Gastrocnemius medialis (tissue), 4 donors: ENCODE measurements at regions not wholly inside any gene's neighbourhood (a gene's known extent, or its start where the extent isn't known, plus 50 kb on each side); places are given as distances from the start of the nearest gene placed in this dataset.

Experiments used
- ATAC-seq, 2 donors: fragments of 150-250 bp; one replicate each; pipeline ENCODE4 v1.9.1; 2016
- DNase-seq, 2 donors: peaks; one replicate each; pipeline ENCODE4 v3.0.0-alpha.2; 2019
- H3K27ac ChIP-seq, 4 donors: fragments of 200-600 bp; sonication (generic); 1 replicate in 1 of 4; 2 replicates in 3 of 4; pipeline ENCODE4 v1.5.1; 2016 to 2018; ENCODE audit warnings: mild to moderate bottlenecking in 2 of 4, moderate library complexity in 1 of 4
- H3K27me3 ChIP-seq, 3 donors: fragments of 200-600 bp; sonication (generic) in 2 of 3; 1 replicate in 1 of 3; 2 replicates in 2 of 3; pipeline versions ENCODE4 v1.5.1 to v1.6.0; 2016 to 2019; ENCODE audit warnings: mild to moderate bottlenecking in 1 of 3, moderate library complexity in 1 of 3
- H3K36me3 ChIP-seq, 2 donors: fragments of 200-600 bp; sonication (generic) in 1 of 2; one replicate each; pipeline ENCODE4 v1.5.1; 2017 to 2018
- H3K4me1 ChIP-seq, 2 donors: fragments of 200-600 bp; sonication (generic) in 1 of 2; one replicate each; pipeline ENCODE4 v1.5.1; 2016 to 2017; ENCODE audit warnings: mild to moderate bottlenecking in 2 of 2
- H3K4me3 ChIP-seq, 4 donors: fragments of 200-600 bp; sonication (generic) in 3 of 4; 1 replicate in 1 of 4; 2 replicates in 3 of 4; pipeline ENCODE4 v1.5.1; 2016 to 2019; ENCODE audit warnings: mild to moderate bottlenecking in 2 of 4
- H3K9me3 ChIP-seq, 3 donors: fragments of 200-600 bp; sonication (generic) in 2 of 3; 1 replicate in 1 of 3; 2 replicates in 2 of 3; pipeline ENCODE4 v1.5.1; 2016 to 2019
- CTCF ChIP-seq, 5 experiments: fragments of 450-650 bp in 3 of 5; fragments of 200-600 bp in 2 of 5; sonication (generic) in 2 of 5; IDR thresholded peaks in 4 of 5; conservative IDR thresholded peaks in 1 of 5; 1 replicate in 4 of 5; 2 replicates in 1 of 5; pipeline ENCODE4 v1.5.1; 2016 to 2019; ENCODE audit warnings: antibody characterized with exemption in 5 of 5, mild to moderate bottlenecking in 3 of 5, moderate library complexity in 3 of 5
- POLR2A ChIP-seq, 2 donors: fragments of 450-650 bp; IDR thresholded peaks; one replicate each; pipeline ENCODE4 v1.6.1; 2017; ENCODE audit warnings: antibody characterized with exemption in 2 of 2, mild to moderate bottlenecking in 2 of 2, moderate library complexity in 2 of 2
- in situ Hi-C, 4 donors: fragments of 200-750 bp; cut with MboI; loops; one replicate each; pipeline versions ENCODE4 v1.15.0 to v1.8.0; 2017; ENCODE audit warnings: low sequenced_read_pairs in 4 of 4
- intact Hi-C: fragments of 100-400 bp; cut with DNase I; formaldehyde crosslinking; loops from one replicate; pipeline ENCODE4 v1.15.1; 2023; ENCODE audit warnings: low total_unique reads

- no peak overlapping the region for H3K4me3 ChIP-seq
- H3K27ac ChIP-seq: no peak overlapping the region
- ATAC-seq: no peak
- no peaks in the 10 kb centered on the region for H3K4me1 ChIP-seq
- H3K9me3 ChIP-seq: no peaks in the 10 kb centered on the region
- in situ Hi-C loops (no loop called here), intact Hi-C loops (no loop called here)
- TF ChIP-seq POLR2A (IDR thresholded peaks at IDR 0.05) (no peak), CTCF (IDR thresholded peaks at IDR 0.05 in 4 of 5, conservative IDR thresholded peaks at IDR 0.05 in 1 of 5) (no peak)
- H3K36me3 ChIP-seq: no peaks in the 10 kb centered on the region
- peaks cover 0 to 6% (median 3%) of the 10 kb centered on the region in 3 donors for H3K27me3 ChIP-seq
- no peak for DNase-seq
Measured at GRCh38 chr22:47389201-47389600, 626.8 kb downstream of the TBC1D22A start.

- DNase-seq (no peak), ATAC-seq (no peak)
- Histone ChIP-seq H3K4me1 (no peaks in the 10 kb centered on the region), H3K9me3 (no peaks in the 10 kb centered on the region), H3K27ac (no peak overlapping the region), H3K27me3 (peaks cover 0 to 6% (median 3%) of the 10 kb centered on the region in 3 donors), H3K4me3 (no peak overlapping the region), H3K36me3 (no peaks in the 10 kb centered on the region)
- TF ChIP-seq CTCF (IDR thresholded peaks at IDR 0.05 in 4 of 5, conservative IDR thresholded peaks at IDR 0.05 in 1 of 5) (no peak), POLR2A (IDR thresholded peaks at IDR 0.05) (no peak)
- in situ Hi-C loops (no loop called here), intact Hi-C loops (no loop called here)
Measured at GRCh38 chr22:47388778-47389177, 626.3 kb downstream of the TBC1D22A start.

- Histone ChIP-seq H3K27ac (no peak overlapping the region), H3K4me1 (no peaks in the 10 kb centered on the region), H3K9me3 (no peaks in the 10 kb centered on the region), H3K36me3 (no peaks in the 10 kb centered on the region), H3K27me3 (peaks cover 0 to 6% (median 3%) of the 10 kb centered on the region in 3 donors), H3K4me3 (no peak overlapping the region)
- intact Hi-C loops (no loop called here), in situ Hi-C loops (no loop called here)
- ATAC-seq: no peak
- DNase-seq: no peak
- no peak for TF ChIP-seq CTCF (IDR thresholded peaks at IDR 0.05 in 4 of 5, conservative IDR thresholded peaks at IDR 0.05 in 1 of 5)
- TF ChIP-seq POLR2A (IDR thresholded peaks at IDR 0.05): no peak
Measured at GRCh38 chr22:47388331-47388730, 625.9 kb downstream of the TBC1D22A start.

GRCh38 chr22:47386812-47387510, 624.5 kb downstream of the TBC1D22A start:
- ATAC-seq: no peak
- H3K27me3 ChIP-seq: peaks cover 0 to 6% (median 3%) of the 10 kb centered on the region in 3 donors
- in situ Hi-C loops (no loop called here), intact Hi-C loops (no loop called here)
- H3K9me3 ChIP-seq: no peaks in the 10 kb centered on the region
- H3K4me3 ChIP-seq: no peak overlapping the region
- DNase-seq: no peak
- no peaks in the 10 kb centered on the region for H3K36me3 ChIP-seq
- TF ChIP-seq CTCF (IDR thresholded peaks at IDR 0.05 in 4 of 5, conservative IDR thresholded peaks at IDR 0.05 in 1 of 5) (no peak), POLR2A (IDR thresholded peaks at IDR 0.05) (no peak)
- no peak overlapping the region for H3K27ac ChIP-seq
- H3K4me1 ChIP-seq: no peaks in the 10 kb centered on the region

- H3K36me3 ChIP-seq: no peaks in the 10 kb centered on the region
- TF ChIP-seq POLR2A (IDR thresholded peaks at IDR 0.05): no peak
- TF ChIP-seq CTCF (IDR thresholded peaks at IDR 0.05 in 4 of 5, conservative IDR thresholded peaks at IDR 0.05 in 1 of 5): no peak
- in situ Hi-C loops (no loop called here), intact Hi-C loops (no loop called here)
- H3K27me3 ChIP-seq: peaks cover 0 to 6% (median 3%) of the 10 kb centered on the region in 3 donors
- H3K4me1 ChIP-seq: no peaks in the 10 kb centered on the region
- no peak overlapping the region for H3K27ac ChIP-seq
- DNase-seq (no peak), ATAC-seq (no peak)
- H3K4me3 ChIP-seq: no peak overlapping the region
- H3K9me3 ChIP-seq: no peaks in the 10 kb centered on the region
Measured at GRCh38 chr22:47384977-47385376, 622.5 kb downstream of the TBC1D22A start.
